GF-D8 (cell line): ENCODE measurements at regions not wholly inside any gene's neighbourhood (a gene's known extent, or its start where the extent isn't known, plus 50 kb on each side); places are given as distances from the start of the nearest gene placed in this dataset.
"Not testable (repeated sequence)": the region's sequence is repeated elsewhere in the genome, so short reads cannot be mapped to it uniquely, and the experiment has no call there.

ENCODE experiments used
- DNase-seq: peaks from one replicate; lab custom pipeline; 2025; lab: John Stamatoyannopoulos, UW

DNA sequence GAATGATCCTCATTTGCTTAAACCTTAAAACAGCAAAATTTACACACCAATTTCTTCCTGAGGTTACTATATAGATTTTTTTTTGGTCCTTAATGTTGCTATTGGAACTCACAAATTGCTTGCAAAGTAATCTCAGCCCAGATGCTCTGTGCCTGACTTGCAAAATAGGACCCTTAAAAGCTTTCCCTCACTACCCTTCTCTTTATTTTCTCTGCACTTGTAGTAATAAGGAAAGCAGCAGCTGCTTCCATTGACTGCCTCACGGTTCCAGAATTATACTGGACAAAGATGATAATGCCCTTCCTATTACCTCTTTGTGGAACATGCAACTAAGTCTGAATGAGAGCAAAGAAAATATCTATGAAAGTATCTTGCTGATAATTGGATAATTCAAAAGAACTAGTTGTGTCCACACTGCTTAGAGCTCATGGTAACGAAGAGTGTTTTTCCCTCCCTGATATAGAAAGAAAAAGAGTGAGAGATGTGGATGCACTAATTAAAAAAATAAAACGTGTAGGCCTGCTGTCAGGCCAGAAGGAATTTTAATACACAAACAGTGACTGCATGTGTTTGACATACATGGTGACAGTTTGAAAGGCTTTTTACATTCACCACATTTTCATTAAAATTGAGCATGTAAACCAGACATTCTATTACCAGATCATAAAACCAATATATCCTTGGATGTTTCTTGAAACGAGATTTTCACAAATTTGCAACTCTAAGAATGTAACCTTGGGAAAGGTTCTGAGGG, 783.1 kb downstream of the GBE1 start:
- DNase-seq: no peak

DNA sequence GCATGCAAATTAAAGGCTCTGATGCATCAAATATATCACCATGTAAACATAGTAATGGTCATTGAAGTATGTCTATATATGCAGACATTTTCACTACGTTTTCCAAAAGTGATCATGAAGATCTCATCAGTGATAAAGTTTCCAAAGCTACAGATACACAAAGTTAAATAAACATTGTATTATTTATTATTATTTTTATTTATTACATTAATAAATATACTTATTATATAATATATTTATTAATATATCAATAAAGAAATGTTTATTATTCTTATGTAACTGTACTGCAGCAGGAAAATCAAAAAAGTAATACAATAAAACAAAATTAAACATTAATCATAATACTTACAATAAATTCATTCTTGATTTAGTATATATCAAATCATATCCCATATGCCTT, 791.2 kb downstream of the GBE1 start:
- no peak for DNase-seq

DNA sequence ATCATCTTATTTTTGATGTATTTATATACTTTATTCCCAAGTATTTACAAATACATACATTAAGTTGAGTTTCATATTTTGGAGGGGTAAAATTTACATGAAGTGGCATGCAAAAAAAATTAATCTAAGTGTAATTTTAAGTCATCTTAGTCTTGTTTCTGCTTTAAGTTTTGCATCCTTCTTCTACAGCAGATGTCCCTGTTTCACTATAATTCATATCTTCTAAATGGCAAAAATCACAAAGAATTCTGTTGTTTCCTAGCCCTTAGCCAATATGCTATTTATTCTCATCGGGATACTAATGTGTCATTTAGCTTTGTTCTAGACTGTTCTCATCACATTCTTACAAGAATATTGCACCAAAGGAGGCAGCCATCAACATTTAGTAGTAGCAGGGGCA, 831.9 kb downstream of the GBE1 start:
- no peak for DNase-seq

DNA sequence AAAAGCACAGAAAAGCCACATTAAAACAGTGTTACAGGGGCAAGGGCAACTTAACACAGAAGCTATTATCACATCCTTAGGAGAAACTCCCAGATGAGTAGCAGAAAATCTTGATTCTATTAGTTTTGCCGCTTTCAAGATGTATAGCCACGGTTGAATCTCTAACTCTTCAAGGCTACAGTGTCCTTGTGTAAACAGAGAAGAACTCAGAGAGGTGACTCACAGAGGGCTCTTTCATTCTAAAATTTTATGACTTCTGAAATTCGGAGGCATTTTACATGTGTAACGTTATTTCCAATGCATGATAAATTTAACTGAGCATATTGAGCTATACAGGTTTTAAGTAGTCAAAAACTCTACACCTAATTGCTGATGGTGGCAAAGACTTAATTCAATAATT, 846.6 kb downstream of the GBE1 start:
- no peak for DNase-seq

DNA sequence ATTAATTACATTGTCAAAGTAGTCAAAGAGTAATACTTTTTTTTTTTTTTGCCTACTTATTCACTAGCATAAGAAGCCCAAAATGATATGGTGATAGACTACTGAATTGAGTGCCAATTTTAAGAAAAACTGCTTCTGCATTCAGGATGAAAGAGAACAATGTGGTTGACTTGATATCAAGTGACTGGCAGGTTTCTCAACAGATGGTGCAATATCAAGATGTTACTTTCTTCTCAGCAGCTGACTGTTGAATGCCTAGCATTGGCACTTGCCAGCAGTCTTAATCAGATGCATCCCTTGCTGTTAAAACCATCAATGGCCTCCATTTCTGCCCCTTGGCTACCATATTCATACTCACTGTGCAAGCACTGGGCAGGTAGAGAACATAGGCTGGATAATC, 863.2 kb downstream of the GBE1 start:
- DNase-seq: peak; percentile 14

DNA sequence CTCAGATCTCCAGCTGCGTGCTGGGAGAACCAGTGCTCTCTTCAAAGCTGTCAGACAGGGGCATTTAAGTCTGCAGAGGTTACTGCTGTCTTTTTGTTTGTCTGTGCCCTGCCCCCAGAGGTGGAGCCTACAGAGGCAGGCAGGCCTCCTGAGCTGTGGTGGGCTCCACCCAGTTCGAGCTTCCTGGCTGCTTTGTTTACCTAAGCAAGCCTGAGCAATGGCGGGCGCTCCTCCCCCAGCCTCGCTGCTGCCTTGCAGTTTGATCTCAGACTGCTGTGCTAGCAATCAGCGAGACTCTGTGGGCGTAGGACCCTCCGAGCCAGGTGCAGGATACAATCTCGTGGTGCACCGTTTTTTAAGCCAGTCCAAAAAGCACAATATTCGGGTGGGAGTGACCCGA, 864.4 kb downstream of the GBE1 start:
- DNase-seq: not testable (repeated sequence)

DNA sequence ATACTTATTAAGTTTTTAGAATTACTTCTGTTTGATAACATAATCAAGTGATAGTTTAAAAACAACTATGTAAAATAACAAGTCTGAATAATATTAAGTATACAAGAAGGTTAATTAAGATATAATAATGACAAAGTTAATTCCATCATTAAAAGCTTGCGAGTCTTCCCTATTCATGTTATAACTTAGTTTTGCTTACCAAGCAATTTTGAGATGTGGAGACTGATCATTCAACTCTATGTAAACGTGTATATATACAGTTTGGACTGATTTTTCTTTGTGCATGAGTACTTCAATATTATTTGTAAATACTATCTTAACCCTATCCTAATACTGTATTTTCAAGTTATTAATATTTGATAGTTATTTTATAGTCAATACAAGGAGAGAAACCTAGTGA, 870.9 kb downstream of the GBE1 start:
- no peak for DNase-seq

DNA sequence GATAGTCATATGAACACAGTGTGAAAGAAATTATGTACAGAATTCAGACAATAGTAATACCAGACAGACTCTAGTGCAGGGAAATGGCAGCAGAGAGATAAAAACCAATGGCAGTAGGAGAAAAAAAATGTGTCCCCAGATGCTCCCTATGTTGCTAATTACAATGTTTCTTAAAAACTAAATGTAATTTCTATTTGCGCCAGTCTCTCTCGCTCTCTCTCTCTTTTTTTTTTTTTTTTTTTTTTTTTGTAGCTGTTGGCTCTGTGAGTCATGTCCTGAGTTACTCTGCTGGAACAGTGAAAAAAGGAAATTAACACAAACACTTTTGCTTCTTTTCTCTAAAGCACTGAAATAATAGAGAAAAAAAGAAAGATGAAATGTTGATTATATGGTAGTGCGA, 871.9 kb downstream of the GBE1 start:
- DNase-seq: no peak

DNA sequence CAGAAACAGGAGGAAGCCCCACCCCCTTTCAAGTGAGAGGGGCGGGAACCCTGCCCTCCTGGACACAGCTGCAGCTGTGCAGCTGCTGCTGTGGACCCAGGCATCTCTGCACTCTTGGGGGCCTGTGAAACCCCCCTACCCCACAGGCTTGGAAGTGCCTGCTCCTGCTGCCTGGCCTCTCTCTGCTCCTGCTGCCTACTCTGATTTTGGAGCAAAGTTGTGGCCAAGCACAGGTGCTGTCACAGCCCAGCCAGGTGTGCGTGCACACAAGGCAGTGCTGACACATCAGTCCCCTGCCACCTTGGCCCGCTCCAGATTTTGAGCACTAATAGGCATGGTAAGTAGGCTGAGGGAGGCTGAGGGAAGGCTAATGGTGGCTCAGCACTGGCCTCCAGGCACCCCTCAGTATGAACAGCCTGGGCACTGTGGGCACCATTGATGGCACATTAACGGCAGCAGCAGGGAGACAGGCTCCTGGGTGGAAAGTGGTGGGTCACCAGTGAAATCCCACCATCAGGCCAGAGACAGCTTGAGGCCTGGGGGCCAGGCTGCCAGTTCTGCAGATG, 890.9 kb downstream of the GBE1 start:
- no peak for DNase-seq

DNA sequence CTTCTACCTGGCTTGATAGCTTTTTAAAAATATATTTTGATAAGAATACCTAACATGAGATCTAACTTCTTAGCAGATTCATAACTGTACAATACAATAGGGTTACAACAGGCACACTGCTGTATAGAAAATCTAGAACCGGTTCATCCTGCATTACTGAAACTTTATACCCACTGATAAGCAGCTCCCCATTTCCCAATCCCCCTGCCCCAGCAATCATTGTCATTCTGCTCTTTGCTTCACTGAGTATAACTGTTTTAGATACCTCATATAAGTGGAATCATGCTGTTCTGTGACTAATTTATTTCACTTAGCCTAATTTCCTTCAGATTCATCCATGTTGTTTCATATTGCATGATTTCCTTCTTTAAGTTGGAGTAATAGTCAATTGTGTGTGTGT, 906.0 kb downstream of the GBE1 start:
- DNase-seq: no peak

DNA sequence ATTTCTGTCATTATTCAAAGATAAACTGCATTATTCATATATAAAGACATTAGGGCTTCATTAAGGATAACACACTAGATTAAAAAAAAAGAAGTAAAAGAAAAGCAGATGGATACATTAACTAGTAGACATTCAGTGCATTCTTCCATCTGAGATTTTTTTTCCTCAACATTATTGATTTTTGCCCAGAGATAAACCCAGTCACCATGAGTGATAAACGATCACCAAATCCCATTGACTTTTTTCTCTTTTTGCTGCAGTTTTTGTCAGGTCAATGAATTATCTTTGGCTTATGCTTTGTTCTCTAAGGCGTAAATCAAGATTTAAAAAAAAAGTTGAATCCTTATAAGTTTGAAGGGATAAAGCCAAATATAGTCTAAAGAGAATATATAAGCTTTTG, 925.0 kb downstream of the GBE1 start:
- no peak for DNase-seq

DNA sequence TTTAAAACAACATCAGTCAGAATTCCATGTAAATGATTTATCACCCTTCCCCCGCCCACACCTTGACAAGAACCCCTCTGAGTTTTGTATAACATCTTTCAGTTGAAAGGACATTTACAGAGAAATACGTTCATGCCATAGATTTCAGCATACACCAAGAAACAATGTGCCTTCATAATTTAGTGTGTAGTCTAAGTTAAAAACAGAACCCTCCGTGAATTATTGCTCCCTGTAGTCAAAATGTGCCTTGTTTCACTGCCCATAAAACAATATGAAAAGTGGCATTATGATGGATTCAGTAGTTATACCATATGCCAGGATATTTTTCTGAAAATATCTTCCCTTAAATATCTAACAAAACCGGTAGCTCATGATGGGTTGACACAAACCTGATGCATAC, 953.9 kb downstream of the GBE1 start:
- no peak for DNase-seq

DNA sequence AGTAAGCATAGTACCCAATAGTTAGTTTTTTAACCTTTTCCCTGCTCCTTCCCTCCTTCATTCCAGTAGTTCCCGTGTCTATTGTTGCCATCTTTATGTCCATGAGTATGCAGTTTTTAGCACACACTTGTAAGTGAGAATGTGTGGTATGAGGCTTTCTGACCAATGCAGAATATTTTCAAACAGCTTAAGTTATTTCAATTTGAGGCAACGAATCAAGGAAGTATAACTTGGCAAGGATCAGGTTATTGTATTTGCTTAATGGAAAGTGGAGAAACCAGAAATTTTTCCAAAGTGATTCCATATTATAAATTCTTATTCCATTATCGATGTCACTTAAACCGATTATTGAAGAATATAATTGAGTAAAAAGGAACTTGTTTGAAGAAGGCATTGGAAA, 954.8 kb downstream of the GBE1 start:
- DNase-seq: no peak

DNA sequence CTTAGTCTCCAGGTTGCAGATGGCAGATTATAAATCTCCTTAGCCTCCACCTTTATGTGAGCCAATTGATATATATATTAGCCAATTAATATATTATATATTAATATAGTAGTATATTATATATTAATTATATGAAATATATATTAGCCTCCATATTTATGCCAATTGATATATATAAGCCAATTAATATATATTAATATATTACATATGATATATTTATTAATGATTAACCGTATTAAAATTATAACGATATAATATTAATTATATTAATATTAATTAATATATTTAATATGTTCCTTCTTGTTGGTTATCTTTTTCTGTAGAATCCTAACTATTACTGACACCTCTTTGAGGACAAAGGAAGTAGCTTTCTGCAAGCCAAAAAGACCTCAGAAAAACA, 972.5 kb downstream of the GBE1 start:
- no peak for DNase-seq

DNA sequence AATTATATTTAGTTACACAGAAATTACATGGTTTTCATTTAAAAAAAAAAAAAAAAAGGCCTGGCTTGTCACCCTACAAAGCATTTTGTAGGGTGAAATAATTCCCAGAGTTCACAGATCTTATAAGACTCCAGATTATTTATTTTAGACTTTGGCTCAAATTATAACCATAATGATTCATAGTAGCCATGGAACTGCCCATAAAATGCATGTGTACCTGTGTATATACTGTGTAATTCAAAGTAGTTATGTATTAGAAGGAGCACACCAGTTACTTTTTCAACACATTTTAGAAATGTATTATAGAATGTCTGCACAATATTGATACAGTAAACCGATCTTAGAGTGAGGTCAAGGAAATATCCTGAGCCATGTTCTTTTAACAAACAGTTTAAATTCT, 975.6 kb downstream of the GBE1 start:
- DNase-seq: no peak

DNA sequence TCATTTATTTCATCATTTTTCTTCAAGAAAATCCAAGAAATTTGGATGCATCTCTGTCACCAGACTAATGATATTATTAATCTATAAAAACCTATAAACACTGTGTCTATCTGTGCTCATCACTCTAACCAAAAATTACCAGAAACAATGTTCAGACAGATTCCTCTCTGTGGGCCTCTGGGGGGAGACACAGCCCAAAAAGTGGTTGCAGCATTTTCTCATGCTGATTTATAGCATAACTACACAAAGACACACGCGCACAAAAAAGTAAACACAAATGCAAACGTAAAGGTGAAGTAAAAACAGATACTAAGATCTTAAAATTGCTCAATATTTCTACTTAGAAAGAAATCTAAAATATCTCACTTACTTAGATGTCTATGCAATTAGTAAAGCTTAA, 976.0 kb downstream of the GBE1 start:
- DNase-seq: no peak

DNA sequence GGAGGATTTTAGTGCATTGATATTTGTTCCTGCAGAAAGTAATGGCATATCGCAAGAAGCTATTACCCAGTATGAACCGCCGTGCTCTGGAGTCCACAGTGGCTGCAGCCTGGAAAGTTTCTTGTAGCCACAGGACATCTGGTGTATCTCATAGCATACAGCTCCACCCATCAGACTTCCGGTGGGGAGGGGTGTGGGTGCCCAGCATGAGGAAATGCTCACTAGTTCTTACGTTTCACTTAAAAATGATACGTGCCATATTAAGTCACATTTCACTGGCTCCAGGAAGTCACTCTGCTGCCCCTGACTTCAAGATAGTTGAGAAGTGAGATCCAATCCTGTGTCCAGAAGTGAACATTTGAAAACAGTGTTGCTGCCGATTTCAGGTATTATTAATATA, 990.4 kb downstream of the GBE1 start:
- DNase-seq: peak; percentile 81

DNA sequence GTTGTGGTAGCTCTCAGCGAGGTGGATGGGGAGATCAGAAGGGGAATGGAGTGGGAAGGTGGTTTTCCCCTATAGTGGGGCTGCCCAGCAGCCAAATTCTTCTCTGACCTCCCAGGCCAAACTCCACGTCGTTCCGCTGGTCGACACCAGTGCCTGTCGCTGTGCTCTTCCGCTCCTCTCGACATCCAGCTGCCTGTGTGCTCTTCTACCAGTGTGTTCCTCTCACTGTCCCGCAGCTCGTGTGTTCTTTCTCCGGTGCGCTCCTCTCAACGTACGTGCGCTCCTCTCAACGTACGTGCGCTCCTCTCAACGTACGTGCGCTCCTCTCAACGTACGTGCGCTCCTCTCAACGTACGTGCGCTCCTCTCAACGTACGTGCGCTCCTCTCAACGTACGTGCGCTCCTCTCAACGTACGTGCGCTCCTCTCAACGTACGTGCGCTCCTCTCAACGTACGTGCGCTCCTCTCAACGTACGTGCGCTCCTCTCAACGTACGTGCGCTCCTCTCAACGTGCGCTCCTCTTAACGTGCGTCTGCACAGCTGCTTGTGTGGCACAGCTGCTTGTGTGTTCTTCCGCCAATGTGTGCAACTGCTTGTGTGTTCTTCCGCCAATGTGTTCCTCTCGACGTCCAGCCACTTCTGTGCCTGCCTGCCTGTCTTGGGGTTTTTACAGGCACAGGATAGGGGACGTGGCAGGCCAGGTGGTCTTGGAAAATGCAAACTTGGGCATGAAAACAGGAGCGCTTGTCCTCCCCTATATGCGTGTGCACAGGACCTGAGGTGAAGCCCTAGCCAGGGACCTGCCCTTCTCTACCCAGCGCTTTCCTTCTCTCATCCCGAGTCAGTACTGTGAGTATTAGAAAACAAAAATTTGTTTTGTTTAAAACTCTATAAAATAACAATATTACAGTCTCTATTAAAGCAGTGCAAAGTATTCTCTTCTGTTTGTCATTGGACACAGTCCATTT, 991.1 kb downstream of the GBE1 start:
- no peak for DNase-seq

DNA sequence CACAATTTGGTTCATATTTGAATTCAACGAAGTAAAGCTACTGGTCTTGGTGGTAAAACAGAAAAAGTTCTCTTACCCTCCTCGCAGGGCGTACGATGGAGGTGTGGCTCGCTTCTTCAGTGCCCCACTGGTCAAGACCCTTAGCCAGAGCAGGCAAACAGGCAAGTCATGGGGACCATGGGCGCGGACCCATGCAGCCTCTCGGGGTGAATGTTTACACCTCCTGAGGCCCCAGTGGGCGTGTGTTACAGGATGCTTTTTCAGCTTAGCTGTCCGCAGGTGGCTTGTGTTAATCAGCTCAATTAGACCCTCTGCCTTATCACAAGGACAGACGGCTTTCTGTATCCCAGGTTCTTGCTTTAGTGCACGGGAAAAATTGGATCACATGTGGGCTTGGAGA, 991.8 kb downstream of the GBE1 start:
- DNase-seq: no peak

DNA sequence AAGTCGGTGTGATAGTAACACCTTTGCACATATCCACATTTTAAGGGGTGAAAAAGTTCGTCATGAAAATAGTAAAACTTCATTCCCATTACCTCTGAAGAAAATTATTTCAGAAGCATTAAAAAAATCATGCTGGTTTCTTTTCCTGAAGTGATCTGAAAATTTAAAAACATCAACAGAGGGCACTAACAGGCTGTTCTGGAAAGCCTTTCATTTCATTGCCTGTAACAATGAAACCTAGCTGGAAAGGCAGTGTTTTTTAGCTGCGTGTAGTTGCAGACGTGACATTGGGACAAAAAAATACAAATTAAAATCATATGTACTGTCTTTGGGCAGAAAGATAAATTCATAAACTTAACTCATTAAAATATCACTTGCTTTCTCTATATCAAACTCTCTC, 993.8 kb downstream of the GBE1 start:
- no peak for DNase-seq

DNA sequence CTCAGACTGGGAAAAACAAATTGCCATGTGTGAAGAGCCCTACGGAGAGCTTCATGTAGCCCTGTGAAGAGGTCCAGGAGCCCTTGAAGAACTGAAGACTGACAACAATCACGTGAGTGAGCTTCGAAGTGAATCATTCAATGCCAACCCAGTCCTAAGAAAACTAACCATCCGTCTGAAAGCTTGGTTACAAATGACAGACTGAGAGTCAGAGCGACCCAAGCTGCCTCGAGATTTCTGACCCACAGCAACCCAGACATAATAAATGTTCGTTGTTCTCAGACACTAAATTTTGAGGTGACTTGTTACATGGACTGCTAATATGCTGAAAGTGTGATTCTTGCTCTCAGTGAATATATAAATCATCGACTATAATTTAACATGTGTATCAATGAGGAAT, 987.2 kb upstream of the ROBO1 start:
- DNase-seq: no peak

DNA sequence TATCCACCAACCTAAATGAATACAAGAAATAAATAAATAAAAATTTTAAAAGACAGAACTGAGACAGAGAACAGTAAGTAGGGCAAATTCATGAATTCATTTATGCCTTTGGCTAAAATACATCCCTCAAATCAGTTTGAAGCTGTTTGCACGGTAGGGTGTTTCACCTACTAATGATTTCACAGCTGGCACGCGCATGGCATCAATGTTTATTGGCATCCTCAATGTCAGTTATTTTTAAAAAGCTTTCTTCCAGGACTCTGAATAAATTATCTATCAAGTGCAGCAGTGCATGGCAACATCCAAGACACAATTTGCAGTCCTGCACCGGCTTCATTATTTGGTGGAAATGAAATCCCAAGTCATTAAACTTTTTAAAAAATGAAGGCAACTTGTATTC, 985.2 kb upstream of the ROBO1 start:
- no peak for DNase-seq

DNA sequence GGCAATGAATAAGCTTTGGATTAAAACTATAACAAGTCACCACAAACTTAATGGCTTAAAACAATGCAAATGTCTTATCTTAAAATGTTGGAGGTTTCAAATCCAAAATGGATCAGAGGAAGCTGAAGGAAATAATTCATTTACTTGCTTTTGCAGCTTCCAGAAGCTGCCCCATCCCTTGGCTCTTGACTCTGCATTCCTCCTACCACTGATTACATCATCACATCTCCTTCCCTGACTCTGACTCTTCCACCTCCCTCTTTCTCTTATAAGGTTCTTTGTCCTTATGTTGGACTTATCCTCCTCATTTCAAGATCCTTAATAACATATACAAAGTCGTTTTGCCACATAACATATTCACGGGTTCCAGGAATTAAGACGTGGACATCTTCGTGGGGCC, 982.8 kb upstream of the ROBO1 start:
- no peak for DNase-seq
